ENCODE measurements at regions not wholly inside any gene's neighbourhood (a gene's known extent, or its start where the extent isn't known, plus 50 kb on each side); places are given as distances from the start of the nearest gene placed in this dataset.

DNA sequence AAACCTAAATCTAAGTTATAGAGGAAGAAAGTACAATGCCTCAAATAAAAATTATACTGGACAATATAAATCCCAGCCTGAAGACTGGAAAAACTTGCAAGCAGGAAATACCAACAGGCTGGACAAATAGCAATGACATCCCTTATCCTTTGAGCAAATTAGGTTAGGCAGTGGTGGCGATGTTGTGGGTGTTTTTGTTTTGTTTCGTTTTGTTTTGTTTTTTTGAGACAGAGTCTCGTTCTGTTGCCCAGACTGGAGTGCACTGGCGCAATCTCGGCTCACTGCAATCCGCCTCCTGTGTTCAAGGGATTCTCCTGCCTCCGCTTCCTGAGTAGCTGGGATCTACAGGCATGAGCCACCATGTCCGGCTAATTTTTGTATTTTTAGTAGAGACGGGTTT is 57.3 kb upstream of the TES start:
- Mint-ChIP-seq H3K9me3 (peaks cover 7% of the 10 kb centered on the region), H3K27me3 (peaks cover 19% of the 10 kb centered on the region), H3K4me1 (peaks cover 11% of the 10 kb centered on the region), H3K4me3 (no peak overlapping the region), H3K36me3 (ENCODE audit: low read depth) (peaks cover 4% of the 10 kb centered on the region), H3K27ac (no peak overlapping the region)
- DNase-seq, result no peak
- POLR2A ChIA-PET, result no interaction called here
- CTCF ChIA-PET, result interaction anchor here (0.8 to 1.7 kb wide), 3 partner anchors 10 to 439 kb away, joined by 3 read pairs; no protein-coding TSS in a partner anchor

DNA sequence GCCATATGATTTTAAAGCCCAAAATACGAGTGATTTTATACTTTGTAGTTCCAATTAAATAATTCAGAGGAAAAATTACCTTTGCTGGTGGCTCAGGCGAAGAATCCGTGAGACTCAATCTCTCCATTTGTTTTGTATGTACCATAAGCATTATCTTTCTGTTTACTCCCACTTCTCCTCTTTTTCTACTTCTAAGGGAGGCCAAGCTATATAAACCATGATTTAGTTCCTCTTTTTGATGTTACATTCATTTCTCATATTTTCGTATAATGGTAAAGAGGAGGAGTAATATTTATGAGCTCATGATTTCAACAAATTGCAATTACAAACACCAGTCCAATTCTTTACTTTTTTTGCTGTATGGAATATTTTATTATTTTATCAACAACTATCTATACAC is 50.6 kb upstream of the TES start:
- Mint-ChIP-seq H3K4me3 (no peak overlapping the region), H3K9me3 (no peaks in the 10 kb centered on the region), H3K27ac (no peak overlapping the region), H3K27me3 (peaks cover 24% of the 10 kb centered on the region), H3K4me1 (peaks cover 5% of the 10 kb centered on the region), H3K36me3 (ENCODE audit: low read depth) (no peaks in the 10 kb centered on the region)
- no peak for DNase-seq
- POLR2A ChIA-PET, result no interaction called here
- CTCF ChIA-PET, result no interaction called here

Data from activated CD4-positive, alpha-beta T cell treated with anti-CD3 and anti-CD28 coated beads, Interleukin-2, amount 10 ng/mL, durations not matched to agents 7 days and 5 days (primary cell).